Aorta (tissue), 5 donors: ENCODE measurements at regions not wholly inside any gene's neighbourhood (a gene's known extent, or its start where the extent isn't known, plus 50 kb on each side); places are given as distances from the start of the nearest gene placed in this dataset.

Source experiments
- ATAC-seq: fragments of 200-7000 bp; cut with Tn5 transposase; one replicate; pipeline ENCODE4 v1.9.1; 2022; ENCODE audit warnings: moderate library complexity; ENCODE audit not compliant: low FRiP score
- DNase-seq, 2 donors: peaks; one replicate each; pipeline ENCODE4 v3.0.0-alpha.2; 2020
- H3K27ac ChIP-seq, 2 donors: one replicate each; pipeline ENCODE4 v1.5.1; 2013; ENCODE audit warnings: low read length in 2 of 2, mild to moderate bottlenecking in 2 of 2, moderate library complexity in 2 of 2, control low read depth in 1 of 2, inconsistent platforms in 1 of 2, low read depth in 1 of 2
- H3K27me3 ChIP-seq, 2 donors: one replicate each; pipeline ENCODE4 v1.6.1; 2013; ENCODE audit warnings: control low read depth in 1 of 2, low read length in 1 of 2, mild to moderate bottlenecking in 1 of 2, moderate library complexity in 1 of 2; ENCODE audit not compliant: insufficient read depth in 2 of 2, control insufficient read depth in 1 of 2
- H3K36me3 ChIP-seq, 2 donors: one replicate each; pipeline ENCODE4 v1.6.1; 2013; ENCODE audit warnings: control low read depth in 1 of 2, low read length in 1 of 2, mild to moderate bottlenecking in 1 of 2; ENCODE audit not compliant: insufficient read depth in 2 of 2, control insufficient read depth in 1 of 2
- H3K4me1 ChIP-seq, 2 donors: one replicate each; pipeline ENCODE4 v1.6.1; 2013; ENCODE audit warnings: low read length in 2 of 2, control low read depth in 1 of 2, mild to moderate bottlenecking in 1 of 2, moderate library complexity in 1 of 2; ENCODE audit not compliant: insufficient read depth in 2 of 2, control insufficient read depth in 1 of 2
- H3K4me3 ChIP-seq, 2 donors: one replicate each; pipeline ENCODE4 v1.5.1; 2013; ENCODE audit warnings: low read length in 2 of 2, control low read depth in 1 of 2, mild to moderate bottlenecking in 1 of 2
- H3K9me3 ChIP-seq: one replicate; pipeline ENCODE4 v1.6.1; 2013; ENCODE audit warnings: mild to moderate bottlenecking, low read length; ENCODE audit not compliant: control insufficient read depth
- WGBS, 2 donors: extraction: QIAGEN DNeasy Blood & Tissue Kit; methylation state at CpG; one replicate each; pipeline ENCODE4 v1.1.7; 2013; 5-methylcytosine and 5-hydroxymethylcytosine counted together
- intact Hi-C, 2 donors: fragments of 100-400 bp; cut with DNase I; formaldehyde crosslinking; loops; one replicate each; pipeline versions ENCODE4 v1.14.2 to v1.15.0; 2022
- donor health status: healthy with polysubstance abuse.
- donor health status: Bipolar disorder and iron deficiency.
- donor health status: DM: no; HTN: no; CAD: no.
- donor health status: DM: no; HTN: no; CAD: no.
- donor health status: DM: yes; HTN: yes; CAD: no.

- DNase-seq (no peak), ATAC-seq (no peak)
- H3K9me3 ChIP-seq = no peaks in the 10 kb centered on the region
- H3K27me3 ChIP-seq = no peaks in the 10 kb centered on the region
- no peaks in the 10 kb centered on the region for H3K36me3 ChIP-seq
- no peak overlapping the region for H3K4me3 ChIP-seq
- intact Hi-C loops = no loop called here
- H3K4me1 ChIP-seq = no peaks in the 10 kb centered on the region
- WGBS, 2 donors = 84% methylated on average over 3 of the region's 3 CpGs
- no peak overlapping the region for H3K27ac ChIP-seq
Observed at GRCh38 chr17:14940938-14941265, 324.2 kb downstream of the PMP22 start.

- no peak for DNase-seq
- 70 to 74% methylated on average over 4 of the region's 4 CpGs for WGBS, 2 donors
Observed at GRCh38 chr17:14940108-14940937, 324.8 kb downstream of the PMP22 start.

GRCh38 chr17:14935845-14936485 lies 329.2 kb downstream of the PMP22 start:
- Histone ChIP-seq H3K4me3 (no peak overlapping the region), H3K9me3 (no peaks in the 10 kb centered on the region), H3K27ac (no peak overlapping the region), H3K27me3 (peaks cover 0 to 2% of the 10 kb centered on the region in 2 donors), H3K36me3 (no peaks in the 10 kb centered on the region), H3K4me1 (no peaks in the 10 kb centered on the region)
- 90 to 95% methylated on average over 2 of the region's 2 CpGs for WGBS, 2 donors
- ATAC-seq (no peak), DNase-seq (no peak)
- intact Hi-C loops = no loop called here

More at GRCh38 chr17:14940108-14940937, 324.8 kb downstream of the PMP22 start:
- Histone ChIP-seq H3K4me1 (no peaks in the 10 kb centered on the region), H3K27ac (no peak overlapping the region), H3K4me3 (no peak overlapping the region), H3K36me3 (no peaks in the 10 kb centered on the region), H3K9me3 (no peaks in the 10 kb centered on the region), H3K27me3 (no peaks in the 10 kb centered on the region)
- ATAC-seq = no peak
- intact Hi-C loops = no loop called here

GRCh38 chr17:14935139-14935841 lies 329.8 kb downstream of the PMP22 start:
- intact Hi-C loops = no loop called here
- WGBS, 2 donors = 84 to 88% methylated on average over 7 of the region's 7 CpGs
- H3K36me3 ChIP-seq = no peaks in the 10 kb centered on the region
- no peak overlapping the region for H3K27ac ChIP-seq
- H3K4me3 ChIP-seq = no peak overlapping the region
- no peaks in the 10 kb centered on the region for H3K4me1 ChIP-seq
- H3K27me3 ChIP-seq = peaks cover 0 to 2% of the 10 kb centered on the region in 2 donors
- no peaks in the 10 kb centered on the region for H3K9me3 ChIP-seq
- DNase-seq (no peak), ATAC-seq (no peak)

- Histone ChIP-seq H3K27me3 (peaks cover 0 to 2% of the 10 kb centered on the region in 2 donors), H3K4me3 (no peak overlapping the region), H3K27ac (no peak overlapping the region), H3K9me3 (no peaks in the 10 kb centered on the region), H3K4me1 (no peaks in the 10 kb centered on the region), H3K36me3 (no peaks in the 10 kb centered on the region)
- 73% methylated on average over 4 of the region's 4 CpGs for WGBS, 2 donors
- intact Hi-C loops = no loop called here
- no peak for ATAC-seq
- DNase-seq = no peak
Observed at GRCh38 chr17:14933676-14934075, 331.4 kb downstream of the PMP22 start.

- peaks cover 2% of the 10 kb centered on the region for H3K9me3 ChIP-seq
- H3K27ac ChIP-seq = no peak overlapping the region
- H3K36me3 ChIP-seq = no peaks in the 10 kb centered on the region
- WGBS, 2 donors = 14% methylated on average over 7 of the region's 7 CpGs
- peaks cover 0 to 2% of the 10 kb centered on the region in 2 donors for H3K4me1 ChIP-seq
- no peak overlapping the region for H3K4me3 ChIP-seq
- ATAC-seq (no peak), DNase-seq (no peak)
- no peaks in the 10 kb centered on the region for H3K27me3 ChIP-seq
- intact Hi-C loops = loop anchor here (10.0 kb wide), 2 partner anchors 1322 to 1332 kb away; partner anchors contain the start of gene HS3ST3A1 (in 1 of the 2)
Observed at GRCh38 chr17:14926526-14927122, 338.5 kb downstream of the PMP22 start.

GRCh38 chr17:14926073-14926472 lies 339.1 kb downstream of the PMP22 start:
- intact Hi-C loops = loop anchor here (10.0 kb wide), 2 partner anchors 1321 to 1331 kb away; partner anchors contain the start of gene HS3ST3A1 (in 1 of the 2)
- WGBS, 2 donors = 47 to 52% methylated on average over 8 of the region's 8 CpGs

GRCh38 chr17:14925498-14925897 lies 339.6 kb downstream of the PMP22 start:
- Histone ChIP-seq H3K36me3 (no peaks in the 10 kb centered on the region), H3K27ac (no peak overlapping the region), H3K9me3 (peaks cover 2% of the 10 kb centered on the region), H3K27me3 (no peaks in the 10 kb centered on the region), H3K4me3 (no peak overlapping the region), H3K4me1 (peaks cover 0 to 2% of the 10 kb centered on the region in 2 donors)
- DNase-seq (no peak), ATAC-seq (no peak)
- WGBS, 2 donors = 68 to 69% methylated on average over 2 of the region's 2 CpGs
- intact Hi-C loops = loop anchor here (10.0 kb wide), 2 partner anchors 1321 to 1331 kb away; partner anchors contain the start of gene HS3ST3A1 (in 1 of the 2)

More at GRCh38 chr17:14926073-14926472, 339.1 kb downstream of the PMP22 start:
- Histone ChIP-seq H3K27ac (no peak overlapping the region), H3K27me3 (no peaks in the 10 kb centered on the region), H3K9me3 (peaks cover 2% of the 10 kb centered on the region), H3K4me3 (no peak overlapping the region), H3K36me3 (no peaks in the 10 kb centered on the region), H3K4me1 (peaks cover 0 to 2% of the 10 kb centered on the region in 2 donors)
- DNase-seq = no peak
- ATAC-seq = no peak
